ENCODE measurements at regions not wholly inside any gene's neighbourhood (a gene's known extent, or its start where the extent isn't known, plus 50 kb on each side); places are given as distances from the start of the nearest gene placed in this dataset.
"Not testable (repeated sequence)": the region's sequence is repeated elsewhere in the genome, so short reads cannot be mapped to it uniquely, and the experiment has no call there.

DNA sequence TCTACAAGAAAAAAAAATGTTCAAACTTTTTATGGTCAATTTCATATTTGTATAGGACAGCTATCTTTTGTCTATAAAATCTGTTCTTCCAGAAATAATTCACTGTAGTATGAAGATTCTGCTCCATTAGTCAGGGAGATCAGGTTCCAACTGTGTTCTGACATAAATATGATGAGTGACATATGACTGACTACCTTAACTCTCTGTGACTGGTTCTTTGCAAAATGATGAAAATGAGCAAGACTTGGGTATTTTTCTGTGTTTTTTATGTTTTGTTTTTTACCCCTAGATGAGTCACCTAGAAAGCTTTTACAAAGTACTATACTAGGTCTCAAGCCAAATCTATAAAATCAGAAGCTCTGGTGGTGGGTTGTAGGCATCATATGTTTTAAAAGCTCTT lies 229.6 kb downstream of the MMUT start:
- no peak for TF ChIP-seq CTCF (IDR thresholded peaks at IDR 0.05)
- Histone ChIP-seq H3K4me3 (no peak overlapping the region), H3K27ac (no peak overlapping the region), H3K36me3 (no peaks in the 10 kb centered on the region), H3K9me3 (peaks cover 0 to 18% of the 10 kb centered on the region in 2 donors), H3K4me1 (no peaks in the 10 kb centered on the region), H3K27me3 (no peaks in the 10 kb centered on the region)
- DNase-seq (ENCODE audit: low spot score) = no peak

- Histone ChIP-seq H3K4me1 (no peaks in the 10 kb centered on the region), H3K4me3 (no peak overlapping the region), H3K27me3 (no peaks in the 10 kb centered on the region), H3K27ac (no peak overlapping the region), H3K36me3 (no peaks in the 10 kb centered on the region), H3K9me3 (peaks cover 0 to 10% of the 10 kb centered on the region in 2 donors)
- no peak for DNase-seq (ENCODE audit: low spot score)
- no peak for TF ChIP-seq CTCF (IDR thresholded peaks at IDR 0.05)
Measured at GRCh38 chr6:49225471-49225870, 237.6 kb downstream of the MMUT start.

DNA sequence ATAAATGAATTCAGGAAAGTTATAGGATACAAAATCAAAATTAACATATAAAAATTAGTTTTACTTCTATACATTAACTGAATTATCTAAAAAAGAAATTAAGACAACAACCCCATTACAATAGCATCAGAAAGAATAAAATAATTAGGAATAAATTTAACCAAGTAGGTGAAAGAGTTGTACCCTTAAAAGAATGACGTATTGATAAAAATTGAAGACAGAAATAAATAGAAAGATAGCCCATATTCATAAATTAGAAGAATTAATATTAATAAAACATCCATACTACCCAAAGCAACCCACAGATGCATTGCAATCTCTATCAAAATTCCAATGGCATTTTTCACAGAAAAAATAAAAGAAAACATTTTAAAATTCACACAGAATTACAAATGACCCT lies 242.8 kb downstream of the MMUT start:
- Histone ChIP-seq H3K27me3 (no peaks in the 10 kb centered on the region), H3K4me1 (no peaks in the 10 kb centered on the region)
- TF ChIP-seq CTCF (IDR thresholded peaks at IDR 0.05) = no peak

DNA sequence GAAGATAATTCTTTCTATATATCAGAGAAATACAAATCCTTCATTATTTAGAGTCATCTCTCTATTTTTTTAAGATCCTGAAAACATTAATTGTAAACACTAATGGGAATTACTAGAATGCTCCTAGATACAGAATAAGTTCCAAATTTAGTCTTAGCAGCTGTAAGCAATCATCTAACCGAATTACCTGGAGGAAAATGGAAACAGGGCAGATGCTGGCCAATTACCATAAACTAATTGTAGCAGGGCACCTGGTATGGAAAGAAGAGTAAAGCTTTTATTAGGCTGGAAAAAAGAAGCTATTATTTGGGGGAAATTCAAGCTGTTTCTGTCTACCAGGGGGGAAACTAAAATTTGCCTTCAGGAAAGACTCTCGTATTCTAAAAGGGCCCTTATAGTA lies 257.5 kb downstream of the MMUT start:
- no peaks in the 10 kb centered on the region for H3K36me3 ChIP-seq
- no peak overlapping the region for H3K4me3 ChIP-seq
- DNase-seq (ENCODE audit: low spot score) = no peak
- H3K27ac ChIP-seq = no peak overlapping the region
- no peaks in the 10 kb centered on the region for H3K4me1 ChIP-seq
- no peak for TF ChIP-seq CTCF (IDR thresholded peaks at IDR 0.05)
- no peaks in the 10 kb centered on the region for H3K9me3 ChIP-seq
- H3K27me3 ChIP-seq = no peaks in the 10 kb centered on the region

More for the DNA sequence above, 242.8 kb downstream of the MMUT start:
- DNase-seq (ENCODE audit: low spot score) = no peak
- Histone ChIP-seq H3K9me3 (peaks cover 0 to 5% of the 10 kb centered on the region in 2 donors), H3K27ac (no peak overlapping the region), H3K4me3 (no peak overlapping the region), H3K36me3 (no peaks in the 10 kb centered on the region)

DNA sequence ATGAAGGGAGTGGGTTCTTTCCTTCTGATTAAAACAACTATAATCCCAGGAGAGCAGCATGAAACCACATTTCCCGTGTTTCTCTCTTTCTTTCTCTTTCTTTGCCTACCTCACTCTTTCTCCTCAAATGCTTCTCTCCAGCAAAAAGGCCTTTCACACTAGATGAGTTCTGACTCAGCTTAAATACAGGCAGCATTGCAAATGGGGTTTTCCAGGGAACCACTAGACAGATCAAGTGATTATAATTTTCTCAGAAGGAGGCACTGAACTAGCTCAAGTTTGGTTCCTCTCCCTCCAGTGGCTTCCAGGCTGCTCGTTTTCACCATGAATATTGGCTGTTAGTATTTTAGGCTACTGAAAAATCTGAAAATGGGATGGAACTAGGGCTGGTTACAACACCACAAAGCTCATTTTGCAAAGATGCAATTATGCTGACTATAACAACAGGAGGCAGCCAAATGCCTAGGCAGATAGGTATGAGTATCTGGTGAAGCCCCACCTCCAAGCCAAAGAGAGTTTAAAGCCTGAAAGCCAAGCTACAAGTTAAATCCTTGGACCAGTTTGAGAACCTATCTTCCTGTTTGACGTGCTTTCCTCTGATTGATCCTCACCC lies 260.0 kb downstream of the MMUT start:
- no peaks in the 10 kb centered on the region for H3K27me3 ChIP-seq
- no peak overlapping the region for H3K4me3 ChIP-seq
- no peaks in the 10 kb centered on the region for H3K9me3 ChIP-seq
- no peaks in the 10 kb centered on the region for H3K36me3 ChIP-seq
- no peak overlapping the region for H3K27ac ChIP-seq
- DNase-seq (ENCODE audit: low spot score) = no peak
- H3K4me1 ChIP-seq = no peaks in the 10 kb centered on the region
- no peak for TF ChIP-seq CTCF (IDR thresholded peaks at IDR 0.05)

DNA sequence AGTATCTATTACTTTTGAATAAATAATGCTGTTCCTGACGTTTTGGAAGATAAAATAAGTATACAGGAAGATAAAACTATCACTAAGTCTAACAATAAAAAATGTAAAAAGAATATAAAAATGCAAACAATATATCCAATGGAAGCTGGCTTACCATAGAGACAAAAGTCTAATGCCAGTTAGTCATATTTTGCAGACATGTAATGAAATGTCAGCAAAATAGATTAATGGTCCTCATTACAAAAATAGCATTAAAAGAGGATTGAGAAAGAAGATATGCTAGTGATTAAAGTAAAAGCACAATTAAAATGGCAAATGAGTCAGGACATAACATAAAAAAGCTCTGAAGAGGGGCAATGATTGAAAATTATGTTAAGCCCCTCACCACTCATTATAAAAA lies 265.0 kb downstream of the MMUT start:
- H3K27me3 ChIP-seq = no peaks in the 10 kb centered on the region
- no peak overlapping the region for H3K27ac ChIP-seq
- H3K9me3 ChIP-seq = no peaks in the 10 kb centered on the region
- H3K4me1 ChIP-seq = no peaks in the 10 kb centered on the region
- no peak overlapping the region for H3K4me3 ChIP-seq
- no peak for DNase-seq (ENCODE audit: low spot score)
- H3K36me3 ChIP-seq = no peaks in the 10 kb centered on the region
- no peak for TF ChIP-seq CTCF (IDR thresholded peaks at IDR 0.05)

- H3K27ac ChIP-seq = not testable (repeated sequence)
Measured at GRCh38 chr6:49162379-49162778, 300.7 kb downstream of the MMUT start.

More at GRCh38 chr6:49162379-49162778, 300.7 kb downstream of the MMUT start:
- not testable (repeated sequence) for H3K4me3 ChIP-seq; DNase-seq (ENCODE audit: low spot score); H3K27me3 ChIP-seq; H3K36me3 ChIP-seq; H3K9me3 ChIP-seq; H3K4me1 ChIP-seq
